HG02623 (cell line): ENCODE measurements at regions not wholly inside any gene's neighbourhood (a gene's known extent, or its start where the extent isn't known, plus 50 kb on each side); places are given as distances from the start of the nearest gene placed in this dataset.
A peak's percentile ranks its signal among the peaks of the same experiment; 100 is the strongest.

ENCODE experiments used
- ATAC-seq: cut with Tn5 transposase; IDR thresholded peaks from one replicate; pipeline ENCODE4 v1.9.1; 2021; ENCODE audit warnings: moderate library complexity; ENCODE audit not compliant: unreplicated experiment

GRCh38 chr6:119481976-119482375 is 132.4 kb upstream of the MAN1A1 start:
- no peak for ATAC-seq

- ATAC-seq, result no peak
Measured at GRCh38 chr6:119480961-119481497, 131.5 kb upstream of the MAN1A1 start.

GRCh38 chr6:119479860-119480655 is 130.5 kb upstream of the MAN1A1 start:
- ATAC-seq, result no peak

- ATAC-seq, result peak; percentile 86
Measured at GRCh38 chr6:119476554-119476953, 127.0 kb upstream of the MAN1A1 start.

GRCh38 chr6:119476024-119476423 is 126.5 kb upstream of the MAN1A1 start:
- no peak for ATAC-seq

GRCh38 chr6:119470893-119471542 is 121.5 kb upstream of the MAN1A1 start:
- ATAC-seq, result no peak

- ATAC-seq, result no peak
Measured at GRCh38 chr6:119467488-119468081, 118.0 kb upstream of the MAN1A1 start.

GRCh38 chr6:119466226-119466625 is 116.7 kb upstream of the MAN1A1 start:
- ATAC-seq, result no peak

GRCh38 chr6:119463081-119463626 is 113.6 kb upstream of the MAN1A1 start:
- ATAC-seq, result peak; percentile 68

- no peak for ATAC-seq
Measured at GRCh38 chr6:119461187-119461586, 111.6 kb upstream of the MAN1A1 start.

GRCh38 chr6:119459207-119459974 is 109.8 kb upstream of the MAN1A1 start:
- peak; percentile 70 for ATAC-seq

GRCh38 chr6:119454714-119455113 is 105.2 kb upstream of the MAN1A1 start:
- no peak for ATAC-seq

GRCh38 chr6:119453242-119454200 is 104.0 kb upstream of the MAN1A1 start:
- no peak for ATAC-seq

GRCh38 chr6:119449331-119450156 is 100.0 kb upstream of the MAN1A1 start:
- ATAC-seq, result no peak

- ATAC-seq, result no peak
Measured at GRCh38 chr6:119447921-119448320, 98.4 kb upstream of the MAN1A1 start.

GRCh38 chr6:119446609-119447008 is 97.0 kb upstream of the MAN1A1 start:
- ATAC-seq, result no peak

GRCh38 chr6:119446115-119446554 is 96.6 kb upstream of the MAN1A1 start:
- no peak for ATAC-seq

- ATAC-seq, result no peak
Measured at GRCh38 chr6:119445666-119446065, 96.1 kb upstream of the MAN1A1 start.
